K562 (cell line): ENCODE measurements at regions not wholly inside any gene's neighbourhood (a gene's known extent, or its start where the extent isn't known, plus 50 kb on each side); places are given as distances from the start of the nearest gene placed in this dataset.

Source experiments
- ATAC-seq: fragments of 200-7000 bp; cut with Tn5 transposase; 3 replicates; pipeline ENCODE4 v1.9.1; 2020; ENCODE audit warnings: moderate library complexity
- BruUV-seq: library from RNA; stranded (reverse); fragments of 400-500 nt; replicated peaks from 2 replicates; lab custom pipeline; 2021; lab: Mats Ljungman, UMichigan
- CTCF ChIA-PET: fragments of 300-600 bp; formaldehyde crosslinking; extraction: SDS; loops from one replicate; lab custom pipeline; 2021; ENCODE audit warnings: low intra/inter-chr PET ratio; lab: Yijun Ruan, JAX
- POLR2A ChIA-PET: fragments of 300-600, 350-650 bp; sonication (Branson Sonifier 250); formaldehyde crosslinking; extraction: SDS; loops from one replicate; lab custom pipeline; 2021; ENCODE audit warnings: antibody characterized with exemption, inconsistent platforms; lab: Yijun Ruan, JAX
- DNase-seq, 4 experiments: peaks; one replicate each; pipeline versions ENCODE4 v3.0.0 to v3.0.0-alpha.2; 2011 to 2018; ENCODE audit warnings: low spot score in 3 of 4, mixed read lengths in 3 of 4; ENCODE audit errors: extremely low read depth in 1 of 4
- FAIRE-seq: peaks from 2 replicates; lab custom pipeline; 2011; peaks lifted over from hg19 to GRCh38; lab: Jason Lieb, UNC
- H2AFZ ChIP-seq: 2 replicates; pipeline ENCODE4 v1.6.0; 2011; ENCODE audit warnings: low read depth, low read length, control low read depth, inconsistent platforms
- H3K27ac ChIP-seq: fragments of 200-600 bp; 3 replicates; pipeline ENCODE4 v1.8.0; 2011; ENCODE audit warnings: low read depth, mild to moderate bottlenecking, control low read depth, inconsistent platforms, low read length, moderate library complexity, mixed read lengths; ENCODE audit errors: extremely low read depth
- H3K27me3 ChIP-seq, 2 experiments: fragments of 300-600 bp in 1 of 2; 2 replicates in 1 of 2; 3 replicates in 1 of 2; pipeline versions ENCODE4 v1.6.0 to v1.8.0; 2011; ENCODE audit warnings: inconsistent platforms in 2 of 2, low read length in 2 of 2, mild to moderate bottlenecking in 1 of 2, mixed read lengths in 1 of 2, moderate library complexity in 1 of 2; ENCODE audit not compliant: control insufficient read depth in 2 of 2, insufficient read depth in 2 of 2
- H3K36me3 ChIP-seq: fragments of 300-600 bp; 3 replicates; pipeline ENCODE4 v1.8.0; 2011; ENCODE audit warnings: mild to moderate bottlenecking, low read length, inconsistent platforms; ENCODE audit not compliant: control insufficient read depth, insufficient read depth
- H3K4me1 ChIP-seq, 2 experiments: fragments of 200-600 bp in 1 of 2; replicated peaks in 1 of 2; 2 replicates in 1 of 2; 3 replicates in 1 of 2; pipeline versions ENCODE4 v1.5.1 to v1.8.0; 2011; ENCODE audit warnings: inconsistent platforms in 2 of 2, low read length in 2 of 2, mild to moderate bottlenecking in 1 of 2, mixed read lengths in 1 of 2, moderate library complexity in 1 of 2; ENCODE audit not compliant: control insufficient read depth in 2 of 2, insufficient read depth in 2 of 2
- H3K4me2 ChIP-seq: 2 replicates; pipeline ENCODE4 v1.6.1; 2011; ENCODE audit warnings: low read length, control low read depth, inconsistent platforms, mixed read lengths; ENCODE audit not compliant: insufficient read depth
- H3K4me3 ChIP-seq: fragments of 200-600 bp; sonication (generic), shearing (Covaris generic); 2 replicates; pipeline ENCODE4 v1.5.1; 2016; ENCODE audit warnings: control low read depth, inconsistent platforms
- H3K79me2 ChIP-seq: fragments of 200-600 bp; 3 replicates; pipeline ENCODE4 v1.8.0; 2011; ENCODE audit warnings: low read length, inconsistent platforms; ENCODE audit not compliant: control insufficient read depth, insufficient read depth
- H3K9ac ChIP-seq, 2 experiments: 2 replicates each; pipeline versions ENCODE4 v1.6.0 to v1.6.1; 2011; ENCODE audit warnings: low read depth in 2 of 2, low read length in 2 of 2, control low read depth in 1 of 2, inconsistent platforms in 1 of 2, mild to moderate bottlenecking in 1 of 2, mixed read lengths in 1 of 2; ENCODE audit not compliant: insufficient read depth in 1 of 2
- H3K9me1 ChIP-seq: one replicate; pipeline ENCODE4 v1.6.0; 2011; ENCODE audit warnings: inconsistent platforms, mild to moderate bottlenecking, low read length, moderate library complexity; ENCODE audit not compliant: control insufficient read depth, insufficient read depth
- H3K9me3 ChIP-seq: replicated peaks from 2 replicates; pipeline ENCODE4 v1.5.1; 2011; ENCODE audit warnings: low read depth, low read length, inconsistent platforms; ENCODE audit not compliant: control insufficient read depth, insufficient read depth
- H4K20me1 ChIP-seq: replicated peaks from 2 replicates; pipeline ENCODE4 v1.6.1; 2011; ENCODE audit warnings: low read length, inconsistent platforms, mixed read lengths; ENCODE audit not compliant: control insufficient read depth, insufficient read depth
- ATF1 ChIP-seq, 2 experiments: fragments of 450-650 bp in 1 of 2; IDR thresholded peaks; 2 replicates each; pipeline ENCODE4 v1.6.1; 2016; ENCODE audit warnings: missing compliant biosample characterization in 1 of 2, missing genetic modification characterization in 1 of 2
- MYBL2 ChIP-seq, 2 experiments: fragments of 450-650 bp in 1 of 2; sonication (generic) in 1 of 2; formaldehyde crosslinking in 1 of 2; IDR thresholded peaks; 2 replicates each; pipeline versions ENCODE4 v1.6.1 to v1.8.1; 2017 to 2022; ENCODE audit warnings: borderline replicate concordance in 1 of 2, inconsistent platforms in 1 of 2, low read depth in 1 of 2, mild to moderate bottlenecking in 1 of 2, missing genetic modification reagents in 1 of 2, moderate library complexity in 1 of 2
- NFIC ChIP-seq: fragments of 450-650 bp; IDR thresholded peaks from 2 replicates; pipeline ENCODE4 v1.6.1; 2017; ENCODE audit warnings: mild to moderate bottlenecking, inconsistent platforms
- in situ Hi-C: fragments of 300-500 bp; cut with MboI; formaldehyde crosslinking; loops from 4 replicates; pipeline ENCODE4 v1.15.0; 2018; ENCODE audit warnings: inconsistent platforms, mixed read lengths
- intact Hi-C: fragments of 100-400 bp; cut with micrococcal nuclease; formaldehyde crosslinking; loops from 2 replicates; pipeline ENCODE4 v1.14.2; 2022
- TF ChIP-seq, protein P1 (sequence below): fragments of 450-650 bp; formaldehyde crosslinking; IDR thresholded peaks from 2 replicates; pipeline ENCODE4 v1.4.0; 2020; ENCODE audit warnings: mild to moderate bottlenecking
- TF ChIP-seq, protein P2 (sequence below): fragments of 450-650 bp; IDR thresholded peaks from 2 replicates; pipeline ENCODE4 v1.6.1; 2016; ENCODE audit warnings: mild to moderate bottlenecking, moderate library complexity

DNA sequence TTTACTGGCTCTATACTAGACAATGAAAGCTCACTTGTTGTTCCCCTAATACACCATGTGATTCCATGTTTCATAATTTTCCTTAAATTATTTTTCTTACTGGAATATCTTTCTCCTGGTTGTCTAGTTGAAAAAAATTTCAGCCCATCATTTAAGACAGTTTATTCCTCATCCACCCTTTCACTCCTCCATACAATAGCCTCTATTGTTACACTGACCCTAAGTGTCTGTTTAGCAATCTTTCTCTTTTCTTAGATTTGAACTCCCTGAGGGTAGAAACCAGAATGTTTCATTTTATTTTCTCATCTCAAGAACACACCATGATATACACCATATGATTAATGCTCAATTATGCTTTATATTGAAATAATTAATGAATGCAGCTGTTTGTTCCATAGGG lies 413.4 kb upstream of the ITGA1 start:
- no peak overlapping the region for H3K4me2 ChIP-seq
- TF ChIP-seq, protein P1, sequence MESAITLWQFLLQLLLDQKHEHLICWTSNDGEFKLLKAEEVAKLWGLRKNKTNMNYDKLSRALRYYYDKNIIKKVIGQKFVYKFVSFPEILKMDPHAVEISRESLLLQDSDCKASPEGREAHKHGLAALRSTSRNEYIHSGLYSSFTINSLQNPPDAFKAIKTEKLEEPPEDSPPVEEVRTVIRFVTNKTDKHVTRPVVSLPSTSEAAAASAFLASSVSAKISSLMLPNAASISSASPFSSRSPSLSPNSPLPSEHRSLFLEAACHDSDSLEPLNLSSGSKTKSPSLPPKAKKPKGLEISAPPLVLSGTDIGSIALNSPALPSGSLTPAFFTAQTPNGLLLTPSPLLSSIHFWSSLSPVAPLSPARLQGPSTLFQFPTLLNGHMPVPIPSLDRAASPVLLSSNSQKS (CRISPR knock-in tag), result no peak
- TF ChIP-seq, protein P2, sequence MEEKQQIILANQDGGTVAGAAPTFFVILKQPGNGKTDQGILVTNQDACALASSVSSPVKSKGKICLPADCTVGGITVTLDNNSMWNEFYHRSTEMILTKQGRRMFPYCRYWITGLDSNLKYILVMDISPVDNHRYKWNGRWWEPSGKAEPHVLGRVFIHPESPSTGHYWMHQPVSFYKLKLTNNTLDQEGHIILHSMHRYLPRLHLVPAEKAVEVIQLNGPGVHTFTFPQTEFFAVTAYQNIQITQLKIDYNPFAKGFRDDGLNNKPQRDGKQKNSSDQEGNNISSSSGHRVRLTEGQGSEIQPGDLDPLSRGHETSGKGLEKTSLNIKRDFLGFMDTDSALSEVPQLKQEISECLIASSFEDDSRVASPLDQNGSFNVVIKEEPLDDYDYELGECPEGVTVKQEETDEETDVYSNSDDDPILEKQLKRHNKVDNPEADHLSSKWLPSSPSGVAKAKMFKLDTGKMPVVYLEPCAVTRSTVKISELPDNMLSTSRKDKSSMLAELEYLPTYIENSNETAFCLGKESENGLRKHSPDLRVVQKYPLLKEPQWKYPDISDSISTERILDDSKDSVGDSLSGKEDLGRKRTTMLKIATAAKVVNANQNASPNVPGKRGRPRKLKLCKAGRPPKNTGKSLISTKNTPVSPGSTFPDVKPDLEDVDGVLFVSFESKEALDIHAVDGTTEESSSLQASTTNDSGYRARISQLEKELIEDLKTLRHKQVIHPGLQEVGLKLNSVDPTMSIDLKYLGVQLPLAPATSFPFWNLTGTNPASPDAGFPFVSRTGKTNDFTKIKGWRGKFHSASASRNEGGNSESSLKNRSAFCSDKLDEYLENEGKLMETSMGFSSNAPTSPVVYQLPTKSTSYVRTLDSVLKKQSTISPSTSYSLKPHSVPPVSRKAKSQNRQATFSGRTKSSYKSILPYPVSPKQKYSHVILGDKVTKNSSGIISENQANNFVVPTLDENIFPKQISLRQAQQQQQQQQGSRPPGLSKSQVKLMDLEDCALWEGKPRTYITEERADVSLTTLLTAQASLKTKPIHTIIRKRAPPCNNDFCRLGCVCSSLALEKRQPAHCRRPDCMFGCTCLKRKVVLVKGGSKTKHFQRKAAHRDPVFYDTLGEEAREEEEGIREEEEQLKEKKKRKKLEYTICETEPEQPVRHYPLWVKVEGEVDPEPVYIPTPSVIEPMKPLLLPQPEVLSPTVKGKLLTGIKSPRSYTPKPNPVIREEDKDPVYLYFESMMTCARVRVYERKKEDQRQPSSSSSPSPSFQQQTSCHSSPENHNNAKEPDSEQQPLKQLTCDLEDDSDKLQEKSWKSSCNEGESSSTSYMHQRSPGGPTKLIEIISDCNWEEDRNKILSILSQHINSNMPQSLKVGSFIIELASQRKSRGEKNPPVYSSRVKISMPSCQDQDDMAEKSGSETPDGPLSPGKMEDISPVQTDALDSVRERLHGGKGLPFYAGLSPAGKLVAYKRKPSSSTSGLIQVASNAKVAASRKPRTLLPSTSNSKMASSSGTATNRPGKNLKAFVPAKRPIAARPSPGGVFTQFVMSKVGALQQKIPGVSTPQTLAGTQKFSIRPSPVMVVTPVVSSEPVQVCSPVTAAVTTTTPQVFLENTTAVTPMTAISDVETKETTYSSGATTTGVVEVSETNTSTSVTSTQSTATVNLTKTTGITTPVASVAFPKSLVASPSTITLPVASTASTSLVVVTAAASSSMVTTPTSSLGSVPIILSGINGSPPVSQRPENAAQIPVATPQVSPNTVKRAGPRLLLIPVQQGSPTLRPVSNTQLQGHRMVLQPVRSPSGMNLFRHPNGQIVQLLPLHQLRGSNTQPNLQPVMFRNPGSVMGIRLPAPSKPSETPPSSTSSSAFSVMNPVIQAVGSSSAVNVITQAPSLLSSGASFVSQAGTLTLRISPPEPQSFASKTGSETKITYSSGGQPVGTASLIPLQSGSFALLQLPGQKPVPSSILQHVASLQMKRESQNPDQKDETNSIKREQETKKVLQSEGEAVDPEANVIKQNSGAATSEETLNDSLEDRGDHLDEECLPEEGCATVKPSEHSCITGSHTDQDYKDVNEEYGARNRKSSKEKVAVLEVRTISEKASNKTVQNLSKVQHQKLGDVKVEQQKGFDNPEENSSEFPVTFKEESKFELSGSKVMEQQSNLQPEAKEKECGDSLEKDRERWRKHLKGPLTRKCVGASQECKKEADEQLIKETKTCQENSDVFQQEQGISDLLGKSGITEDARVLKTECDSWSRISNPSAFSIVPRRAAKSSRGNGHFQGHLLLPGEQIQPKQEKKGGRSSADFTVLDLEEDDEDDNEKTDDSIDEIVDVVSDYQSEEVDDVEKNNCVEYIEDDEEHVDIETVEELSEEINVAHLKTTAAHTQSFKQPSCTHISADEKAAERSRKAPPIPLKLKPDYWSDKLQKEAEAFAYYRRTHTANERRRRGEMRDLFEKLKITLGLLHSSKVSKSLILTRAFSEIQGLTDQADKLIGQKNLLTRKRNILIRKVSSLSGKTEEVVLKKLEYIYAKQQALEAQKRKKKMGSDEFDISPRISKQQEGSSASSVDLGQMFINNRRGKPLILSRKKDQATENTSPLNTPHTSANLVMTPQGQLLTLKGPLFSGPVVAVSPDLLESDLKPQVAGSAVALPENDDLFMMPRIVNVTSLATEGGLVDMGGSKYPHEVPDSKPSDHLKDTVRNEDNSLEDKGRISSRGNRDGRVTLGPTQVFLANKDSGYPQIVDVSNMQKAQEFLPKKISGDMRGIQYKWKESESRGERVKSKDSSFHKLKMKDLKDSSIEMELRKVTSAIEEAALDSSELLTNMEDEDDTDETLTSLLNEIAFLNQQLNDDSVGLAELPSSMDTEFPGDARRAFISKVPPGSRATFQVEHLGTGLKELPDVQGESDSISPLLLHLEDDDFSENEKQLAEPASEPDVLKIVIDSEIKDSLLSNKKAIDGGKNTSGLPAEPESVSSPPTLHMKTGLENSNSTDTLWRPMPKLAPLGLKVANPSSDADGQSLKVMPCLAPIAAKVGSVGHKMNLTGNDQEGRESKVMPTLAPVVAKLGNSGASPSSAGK, result no peak
- TF ChIP-seq MYBL2 (IDR thresholded peaks at IDR 0.05; ENCODE audit: low read depth), result no peak
- TF ChIP-seq MYBL2 (CRISPR knock-in tag; IDR thresholded peaks at IDR 0.05; ENCODE audit: borderline replicate concordance), result no peak
- no peak for TF ChIP-seq NFIC
- no peak for TF ChIP-seq ATF1 (CRISPR knock-in tag; IDR thresholded peaks at IDR 0.05)
- TF ChIP-seq ATF1 (tag; IDR thresholded peaks at IDR 0.05), result no peak
- ChIA-PET CTCF (no interaction called here), POLR2A (no interaction called here)
- no peaks in the 10 kb centered on the region for H3K4me1 ChIP-seq
- DNase-seq (no peak), ATAC-seq (no peak), FAIRE-seq (no peak)
- H3K9me1 ChIP-seq, result no peaks in the 10 kb centered on the region
- H3K9me3 ChIP-seq, result no peaks in the 10 kb centered on the region
- H3K4me3 ChIP-seq, result no peak overlapping the region
- in situ Hi-C loops (no loop called here), intact Hi-C loops (no loop called here)
- no peaks in the 10 kb centered on the region for H3K27me3 ChIP-seq
- H3K27ac ChIP-seq, result no peak overlapping the region
- BruUV-seq, result no TSS peak
- no peak overlapping the region for H2AFZ ChIP-seq
- no peak overlapping the region for H3K9ac ChIP-seq
- no peaks in the 10 kb centered on the region for H4K20me1 ChIP-seq
- no peaks in the 10 kb centered on the region for H3K79me2 ChIP-seq
- H3K36me3 ChIP-seq, result no peaks in the 10 kb centered on the region
